ENCODE measurements at regions not wholly inside any gene's neighbourhood (a gene's known extent, or its start where the extent isn't known, plus 50 kb on each side); places are given as distances from the start of the nearest gene placed in this dataset.

GRCh38 chr2:121092095-121092494 is 192.9 kb downstream of the TFCP2L1 start:
- peaks cover 5 to 16% of the 10 kb centered on the region in 2 donors for H3K27me3 Mint-ChIP-seq
- peaks cover 4% of the 10 kb centered on the region for H3K36me3 Mint-ChIP-seq (ENCODE audit: insufficient read depth)
- no peaks in the 10 kb centered on the region for H3K9me3 Mint-ChIP-seq
- ATAC-seq (replicated peaks) (no peak), DNase-seq (no peak)
- H3K4me3 Mint-ChIP-seq: no peak overlapping the region
- H3K27ac Mint-ChIP-seq: no peak overlapping the region
- no peaks in the 10 kb centered on the region for H3K4me1 Mint-ChIP-seq (ENCODE audit: low read depth in 2 of 2)

GRCh38 chr2:121093692-121094091 is 191.3 kb downstream of the TFCP2L1 start:
- H3K4me1 Mint-ChIP-seq (ENCODE audit: low read depth in 2 of 2): no peaks in the 10 kb centered on the region
- DNase-seq (no peak), ATAC-seq (replicated peaks) (no peak)
- H3K27ac Mint-ChIP-seq: no peak overlapping the region
- H3K4me3 Mint-ChIP-seq: no peak overlapping the region
- peaks cover 4% of the 10 kb centered on the region for H3K36me3 Mint-ChIP-seq (ENCODE audit: insufficient read depth)
- H3K9me3 Mint-ChIP-seq: no peaks in the 10 kb centered on the region
- H3K27me3 Mint-ChIP-seq: peaks cover 5 to 17% of the 10 kb centered on the region in 2 donors

- no peak overlapping the region for H3K27ac Mint-ChIP-seq
Observed at GRCh38 chr2:121094101-121094500, 190.9 kb downstream of the TFCP2L1 start.

GRCh38 chr2:121094845-121095244 is 190.2 kb downstream of the TFCP2L1 start:
- Mint-ChIP-seq H3K36me3 (ENCODE audit: insufficient read depth) (peaks cover 1% of the 10 kb centered on the region), H3K9me3 (no peaks in the 10 kb centered on the region), H3K27ac (no peak overlapping the region), H3K4me1 (ENCODE audit: low read depth in 2 of 2) (no peaks in the 10 kb centered on the region), H3K27me3 (peaks cover 5 to 25% of the 10 kb centered on the region in 2 donors), H3K4me3 (no peak overlapping the region)
- ATAC-seq (replicated peaks): no peak
- no peak for DNase-seq

More at GRCh38 chr2:121094101-121094500, 190.9 kb downstream of the TFCP2L1 start:
- Mint-ChIP-seq H3K27me3 (peaks cover 5 to 18% of the 10 kb centered on the region in 2 donors), H3K36me3 (ENCODE audit: insufficient read depth) (peaks cover 4% of the 10 kb centered on the region), H3K4me1 (ENCODE audit: low read depth in 2 of 2) (no peaks in the 10 kb centered on the region), H3K4me3 (no peak overlapping the region), H3K9me3 (no peaks in the 10 kb centered on the region)
- DNase-seq (no peak), ATAC-seq (replicated peaks) (no peak)

GRCh38 chr2:121095257-121096080 is 189.5 kb downstream of the TFCP2L1 start:
- Mint-ChIP-seq H3K27me3 (peaks cover 9 to 26% of the 10 kb centered on the region in 2 donors), H3K27ac (no peak overlapping the region), H3K36me3 (ENCODE audit: insufficient read depth) (no peaks in the 10 kb centered on the region), H3K4me1 (ENCODE audit: low read depth in 2 of 2) (no peaks in the 10 kb centered on the region), H3K9me3 (no peaks in the 10 kb centered on the region), H3K4me3 (no peak overlapping the region)
- DNase-seq (no peak), ATAC-seq (replicated peaks) (no peak)

- Mint-ChIP-seq H3K9me3 (no peaks in the 10 kb centered on the region), H3K27me3 (peaks cover 19 to 36% of the 10 kb centered on the region in 2 donors), H3K4me1 (ENCODE audit: low read depth in 2 of 2) (no peaks in the 10 kb centered on the region), H3K36me3 (ENCODE audit: insufficient read depth) (no peaks in the 10 kb centered on the region), H3K4me3 (no peak overlapping the region), H3K27ac (no peak overlapping the region)
- DNase-seq (no peak), ATAC-seq (replicated peaks) (no peak)
Observed at GRCh38 chr2:121096611-121097010, 188.4 kb downstream of the TFCP2L1 start.

GRCh38 chr2:121098556-121098955 is 186.4 kb downstream of the TFCP2L1 start:
- DNase-seq (no peak), ATAC-seq (replicated peaks) (no peak)
- H3K27ac Mint-ChIP-seq: no peak overlapping the region
- H3K4me3 Mint-ChIP-seq: no peak overlapping the region
- peaks cover 31 to 46% of the 10 kb centered on the region in 2 donors for H3K27me3 Mint-ChIP-seq
- no peaks in the 10 kb centered on the region for H3K36me3 Mint-ChIP-seq (ENCODE audit: insufficient read depth)
- no peaks in the 10 kb centered on the region for H3K4me1 Mint-ChIP-seq (ENCODE audit: low read depth in 2 of 2)
- no peaks in the 10 kb centered on the region for H3K9me3 Mint-ChIP-seq

- no peaks in the 10 kb centered on the region for H3K36me3 Mint-ChIP-seq (ENCODE audit: insufficient read depth)
- no peak overlapping the region for H3K4me3 Mint-ChIP-seq
- no peak for DNase-seq
- peaks cover 42 to 55% of the 10 kb centered on the region in 2 donors for H3K27me3 Mint-ChIP-seq
- H3K4me1 Mint-ChIP-seq (ENCODE audit: low read depth in 2 of 2): no peaks in the 10 kb centered on the region
- no peak overlapping the region for H3K27ac Mint-ChIP-seq
- H3K9me3 Mint-ChIP-seq: no peaks in the 10 kb centered on the region
- ATAC-seq (replicated peaks): no peak
Observed at GRCh38 chr2:121099329-121100290, 185.4 kb downstream of the TFCP2L1 start.

- Mint-ChIP-seq H3K36me3 (ENCODE audit: insufficient read depth) (no peaks in the 10 kb centered on the region), H3K4me1 (ENCODE audit: low read depth in 2 of 2) (no peaks in the 10 kb centered on the region), H3K27ac (no peak overlapping the region), H3K27me3 (peaks cover 38 to 53% of the 10 kb centered on the region in 2 donors), H3K9me3 (no peaks in the 10 kb centered on the region), H3K4me3 (no peak overlapping the region)
- ATAC-seq (replicated peaks) (no peak), DNase-seq (no peak)
Observed at GRCh38 chr2:121101093-121101715, 183.8 kb downstream of the TFCP2L1 start.

- peaks cover 38 to 44% of the 10 kb centered on the region in 2 donors for H3K27me3 Mint-ChIP-seq
- ATAC-seq (replicated peaks): no peak
- H3K27ac Mint-ChIP-seq: no peak overlapping the region
Observed at GRCh38 chr2:121102941-121103340, 182.1 kb downstream of the TFCP2L1 start.

GRCh38 chr2:121103960-121104359 is 181.0 kb downstream of the TFCP2L1 start:
- Mint-ChIP-seq H3K36me3 (ENCODE audit: insufficient read depth) (no peaks in the 10 kb centered on the region), H3K4me3 (no peak overlapping the region), H3K4me1 (ENCODE audit: low read depth in 2 of 2) (no peaks in the 10 kb centered on the region), H3K27ac (no peak overlapping the region), H3K9me3 (no peaks in the 10 kb centered on the region), H3K27me3 (peaks cover 38 to 44% of the 10 kb centered on the region in 2 donors)
- ATAC-seq (replicated peaks) (no peak), DNase-seq (no peak)

More at GRCh38 chr2:121102941-121103340, 182.1 kb downstream of the TFCP2L1 start:
- H3K36me3 Mint-ChIP-seq (ENCODE audit: insufficient read depth): no peaks in the 10 kb centered on the region
- DNase-seq: no peak
- H3K4me1 Mint-ChIP-seq (ENCODE audit: low read depth in 2 of 2): no peaks in the 10 kb centered on the region
- H3K9me3 Mint-ChIP-seq: no peaks in the 10 kb centered on the region
- no peak overlapping the region for H3K4me3 Mint-ChIP-seq

GRCh38 chr2:121104721-121105141 is 180.3 kb downstream of the TFCP2L1 start:
- no peak for DNase-seq
- no peak overlapping the region for H3K4me3 Mint-ChIP-seq
- peaks cover 38% of the 10 kb centered on the region in 2 donors for H3K27me3 Mint-ChIP-seq
- H3K4me1 Mint-ChIP-seq (ENCODE audit: low read depth in 2 of 2): no peaks in the 10 kb centered on the region
- peaks cover 0 to 1% of the 10 kb centered on the region in 2 donors for H3K9me3 Mint-ChIP-seq
- no peaks in the 10 kb centered on the region for H3K36me3 Mint-ChIP-seq (ENCODE audit: insufficient read depth)
- no peak overlapping the region for H3K27ac Mint-ChIP-seq
- no peak for ATAC-seq (replicated peaks)

- no peak for ATAC-seq (replicated peaks)
- H3K27ac Mint-ChIP-seq: no peak overlapping the region
- no peaks in the 10 kb centered on the region for H3K4me1 Mint-ChIP-seq (ENCODE audit: low read depth in 2 of 2)
- H3K27me3 Mint-ChIP-seq: peaks cover 5 to 6% of the 10 kb centered on the region in 2 donors
- H3K36me3 Mint-ChIP-seq (ENCODE audit: insufficient read depth): no peaks in the 10 kb centered on the region
- no peak for DNase-seq
- H3K9me3 Mint-ChIP-seq: peaks cover 0 to 10% of the 10 kb centered on the region in 2 donors
- H3K4me3 Mint-ChIP-seq: no peak overlapping the region
Observed at GRCh38 chr2:121110924-121111323, 174.1 kb downstream of the TFCP2L1 start.
